GM19324 (cell line): ENCODE measurements at regions not wholly inside any gene's neighbourhood (a gene's known extent, or its start where the extent isn't known, plus 50 kb on each side); places are given as distances from the start of the nearest gene placed in this dataset.
"Not testable (repeated sequence)": the region's sequence is repeated elsewhere in the genome, so short reads cannot be mapped to it uniquely, and the experiment has no call there.

Experiments
- ATAC-seq: cut with Tn5 transposase; IDR thresholded peaks from one replicate; pipeline ENCODE4 v1.9.1; 2021; ENCODE audit warnings: mild to moderate bottlenecking, moderate library complexity; ENCODE audit not compliant: unreplicated experiment, low FRiP score

DNA sequence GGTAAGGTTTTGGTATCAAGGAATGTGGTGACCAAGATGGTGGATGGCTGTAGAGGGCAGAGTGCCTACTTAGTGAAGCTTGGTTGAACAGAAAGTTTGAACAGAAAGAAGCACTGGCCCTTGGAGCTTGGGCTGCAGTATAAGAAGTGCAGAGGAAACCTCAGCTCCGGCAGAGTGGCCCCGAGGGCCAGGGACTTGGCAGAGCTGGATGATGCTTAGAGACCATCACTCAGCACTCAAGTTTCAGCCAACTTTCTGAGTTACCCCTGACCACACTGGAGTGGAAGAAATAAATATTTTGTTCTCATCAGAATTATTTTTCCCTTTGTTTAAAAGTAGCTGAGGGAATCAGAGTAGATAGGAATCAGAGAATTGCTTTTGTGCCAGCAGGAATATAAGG, 336.7 kb downstream of the C7orf25 start:
- no peak for ATAC-seq

DNA sequence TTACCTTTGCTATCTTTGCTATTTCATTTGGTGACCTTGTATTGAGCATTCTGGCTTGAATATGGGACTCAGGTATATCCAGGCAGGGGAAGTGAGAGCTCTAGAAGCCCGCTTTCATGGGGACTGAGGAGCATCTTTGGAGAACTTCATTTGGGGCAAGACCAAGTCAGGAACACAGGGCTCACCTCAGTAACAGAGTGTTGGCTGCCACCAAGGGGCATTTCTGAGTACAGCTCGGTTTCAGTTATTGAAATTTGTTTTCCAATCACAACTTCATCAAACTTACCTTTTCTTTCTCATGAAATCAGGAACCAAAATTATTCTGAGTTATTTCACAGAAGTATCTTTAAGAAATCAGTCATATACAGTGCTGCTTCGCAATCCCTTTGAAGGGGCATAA, 337.2 kb downstream of the C7orf25 start:
- ATAC-seq, result no peak

DNA sequence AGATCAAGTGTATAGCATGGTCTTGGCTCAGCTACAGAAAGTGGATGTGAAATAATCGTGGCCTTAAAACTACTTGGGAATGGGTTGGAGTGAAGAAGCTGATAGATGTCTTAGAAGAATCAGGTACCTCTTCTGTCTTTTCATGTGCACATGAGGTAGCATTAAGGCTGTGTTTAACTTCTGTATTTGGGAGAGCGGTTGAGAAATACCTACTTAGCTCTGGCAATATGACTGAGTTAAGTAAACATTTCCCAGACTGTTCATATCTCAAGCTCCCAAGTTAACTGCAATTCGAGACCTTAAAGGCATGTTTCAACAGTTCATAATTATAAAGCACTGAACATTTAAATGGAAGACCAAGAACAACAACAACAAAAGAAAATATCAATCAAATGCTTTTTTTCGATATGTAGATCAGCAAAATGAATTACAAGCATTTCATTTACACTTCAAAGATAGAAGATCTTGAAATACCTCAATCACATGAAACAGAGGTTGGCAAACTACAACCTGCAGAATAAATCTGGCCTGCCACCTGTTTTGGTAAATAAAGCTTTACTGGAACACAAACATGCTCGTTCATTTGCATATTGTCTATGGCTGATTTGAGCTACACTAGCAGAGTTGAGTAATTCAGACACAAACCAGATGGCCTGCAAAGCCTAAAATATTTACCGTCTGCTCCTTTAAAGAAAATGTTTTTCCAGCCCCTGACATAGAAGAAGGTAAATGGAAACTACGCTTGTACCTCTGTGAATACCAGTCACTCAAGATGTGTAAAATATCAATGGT, 337.1 kb upstream of the GLI3 start:
- no peak for ATAC-seq

DNA sequence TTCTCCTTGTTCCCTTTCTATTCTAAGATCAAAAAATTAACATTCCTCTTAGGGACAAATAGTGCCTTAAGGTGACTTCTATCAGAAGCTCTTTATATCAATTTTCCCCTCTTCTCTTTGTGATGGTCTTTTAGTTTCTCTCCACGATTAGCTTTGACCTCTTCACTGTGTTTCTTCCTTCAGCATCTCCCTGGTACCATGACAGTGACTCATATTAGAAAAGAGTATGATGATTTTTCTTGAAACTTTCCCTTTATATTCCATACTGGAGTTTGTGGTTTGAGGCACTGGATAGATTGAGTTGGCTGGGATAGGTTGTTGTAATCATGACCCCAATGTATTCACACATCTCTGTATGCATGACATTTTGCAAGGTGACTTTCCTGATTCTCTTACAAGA, 335.6 kb upstream of the GLI3 start:
- no peak for ATAC-seq

DNA sequence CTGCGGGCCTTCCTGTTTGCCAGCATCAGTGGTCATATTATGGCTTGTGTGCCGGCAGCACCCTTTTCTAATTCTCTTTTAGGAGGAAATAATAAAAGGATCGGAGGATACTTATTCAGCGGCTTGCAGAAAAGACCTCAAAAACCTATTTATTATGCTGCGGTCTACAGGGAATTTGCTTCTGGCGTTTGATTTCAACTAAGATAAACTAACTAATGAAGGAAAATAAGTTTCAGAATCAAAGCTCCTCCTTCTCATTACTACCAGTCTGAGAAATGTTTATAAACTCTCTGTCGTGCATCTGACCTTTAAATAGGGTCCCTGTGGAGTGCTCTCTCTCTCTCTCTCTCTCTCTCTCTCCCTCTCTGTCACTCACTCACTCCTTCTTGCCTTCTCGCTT, 335.0 kb upstream of the GLI3 start:
- ATAC-seq, result no peak

DNA sequence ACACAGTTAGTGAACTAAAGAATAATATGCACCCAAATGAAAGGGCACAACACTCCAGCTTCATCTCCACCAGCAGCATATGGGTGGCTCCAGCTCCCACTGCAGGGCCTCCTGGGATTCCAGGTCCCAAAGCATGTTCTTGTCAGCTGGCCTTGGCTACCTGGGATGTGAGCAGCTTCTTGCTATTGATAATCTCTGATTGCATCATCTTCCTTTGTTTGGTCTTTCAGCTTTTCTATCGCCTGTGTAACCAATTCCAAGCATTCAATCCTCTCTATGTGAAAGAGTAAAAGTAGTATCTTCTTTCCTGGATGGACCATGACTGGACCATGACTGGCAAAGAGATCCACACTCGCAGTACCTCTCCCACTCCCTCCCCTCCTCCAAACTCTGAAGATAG, 333.9 kb upstream of the GLI3 start:
- ATAC-seq, result no peak

DNA sequence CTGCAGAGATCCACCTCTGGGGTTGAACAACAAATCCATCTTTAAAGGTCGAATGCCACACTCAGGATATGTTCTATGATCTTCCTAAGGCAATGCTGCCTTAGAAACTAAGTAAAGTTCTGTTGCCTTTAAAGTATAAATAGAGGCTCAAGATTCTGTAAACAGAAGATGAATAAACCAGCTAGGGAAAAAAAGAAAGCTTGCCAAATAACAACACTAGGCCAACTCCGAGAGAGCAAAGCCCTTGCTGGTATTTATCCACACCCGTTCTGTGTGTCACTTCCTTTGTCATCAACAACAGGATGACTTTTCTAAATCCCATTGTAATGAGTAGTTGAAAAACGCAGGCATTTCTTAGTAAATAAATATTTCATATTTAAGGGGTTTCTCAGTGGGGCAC, 330.0 kb upstream of the GLI3 start:
- ATAC-seq, result no peak

DNA sequence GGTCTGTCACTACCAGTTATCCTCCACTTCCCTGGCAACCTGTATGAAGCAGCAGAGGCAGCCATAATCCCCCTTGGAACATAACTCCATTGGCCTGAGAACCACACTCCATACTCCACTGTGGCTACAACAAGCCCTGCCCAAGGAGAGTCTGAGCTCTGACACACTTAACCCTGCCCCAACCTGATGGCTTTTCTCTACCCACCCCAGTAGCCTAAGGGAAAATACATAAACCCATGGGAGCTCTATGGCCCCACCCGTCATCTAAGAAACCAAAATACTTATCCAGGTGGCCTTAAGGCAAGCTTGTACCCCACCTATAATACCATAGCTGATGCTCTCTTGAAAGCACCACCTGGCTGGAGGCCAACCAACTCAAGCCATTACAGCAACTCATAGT, 324.8 kb upstream of the GLI3 start:
- ATAC-seq, result no peak

DNA sequence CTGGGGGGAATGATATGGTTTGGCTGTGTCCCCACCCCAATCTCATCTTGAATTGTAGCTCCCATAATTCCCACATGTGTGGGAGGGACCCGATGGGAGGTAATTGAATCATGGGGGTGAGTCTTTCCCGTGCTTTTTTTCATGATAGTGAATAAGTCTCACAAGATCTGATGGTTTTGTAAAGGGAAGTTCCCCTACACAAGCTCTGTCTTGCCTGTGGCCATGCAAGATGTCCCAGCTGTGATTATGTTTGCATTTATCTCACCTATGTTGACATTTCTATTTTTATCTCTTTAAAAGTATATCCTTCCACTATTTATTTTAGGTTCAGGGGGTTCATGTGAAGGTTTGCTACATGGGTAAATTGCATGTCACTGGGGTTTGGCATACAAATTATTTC, 323.9 kb upstream of the GLI3 start:
- ATAC-seq, result no peak

DNA sequence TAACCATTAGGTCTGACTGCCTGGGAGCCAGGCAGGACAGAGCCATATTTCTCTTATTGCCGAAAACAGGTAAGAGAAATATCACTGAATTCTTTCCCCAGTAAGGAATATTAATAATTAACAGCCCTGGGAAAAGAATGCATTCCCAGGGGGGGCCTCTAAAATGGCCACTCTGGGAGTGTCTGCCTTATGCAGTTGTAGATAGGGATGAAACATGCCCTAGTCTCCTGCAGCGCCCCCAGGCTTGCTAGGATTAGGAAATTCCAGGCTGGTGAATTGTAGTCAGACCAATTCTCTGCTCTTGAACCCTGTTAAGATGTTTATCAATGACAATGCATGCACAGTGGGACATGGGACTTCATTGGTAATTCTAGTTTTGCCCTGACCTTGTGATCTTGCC, 317.9 kb upstream of the GLI3 start:
- not testable (repeated sequence) for ATAC-seq

DNA sequence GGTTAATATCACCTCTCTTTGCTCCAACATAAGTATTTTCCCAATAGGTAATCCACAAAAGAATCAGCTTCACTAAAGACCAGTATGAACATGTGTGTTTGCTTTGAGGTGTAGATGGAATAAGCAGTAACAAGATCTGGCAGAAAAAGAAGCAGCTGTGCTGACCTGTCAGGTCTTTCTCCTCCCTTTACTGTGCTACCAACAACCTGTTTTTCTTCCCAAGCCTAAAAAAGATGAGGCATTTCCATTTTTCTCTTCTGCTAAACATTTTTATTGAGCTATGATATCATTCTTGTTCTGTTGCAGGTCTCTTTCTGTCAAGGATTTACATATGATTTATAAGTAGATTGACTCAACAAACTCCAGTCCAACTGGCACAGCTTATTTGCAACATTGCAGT, 315.2 kb upstream of the GLI3 start:
- ATAC-seq, result no peak

DNA sequence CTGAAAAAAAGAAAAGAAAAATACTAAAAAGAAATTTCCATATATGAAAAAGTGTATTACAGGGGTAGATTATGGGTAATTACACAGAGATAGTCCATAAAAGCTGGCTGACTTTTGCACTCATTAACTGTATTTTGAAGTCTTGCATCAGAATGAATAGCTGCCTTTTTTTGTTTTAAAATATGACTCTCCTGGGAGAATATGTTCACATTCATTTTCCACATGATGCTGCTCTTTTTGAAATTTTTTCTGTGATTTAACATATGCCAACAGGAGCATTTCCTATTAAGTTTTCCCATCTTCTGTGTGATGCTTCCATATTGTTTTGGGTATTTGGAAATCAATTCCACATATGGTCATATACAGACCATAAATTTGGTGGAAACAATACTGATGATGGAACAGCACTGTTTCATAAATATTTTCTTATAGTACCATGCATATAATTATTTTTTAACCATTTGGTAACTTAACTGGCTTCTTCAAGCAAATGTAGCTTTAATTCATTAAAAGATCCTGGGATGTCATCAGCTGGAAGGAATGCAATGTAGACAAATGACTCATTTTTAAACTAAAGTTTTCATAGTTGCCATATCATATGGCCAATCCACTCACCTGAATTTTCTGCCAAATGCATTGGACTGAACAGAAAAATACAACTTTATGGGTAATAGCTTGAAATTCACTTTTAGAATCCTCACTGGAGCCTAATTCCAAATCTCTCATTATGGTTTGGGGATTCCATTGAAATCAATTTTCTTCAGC, 313.9 kb upstream of the GLI3 start:
- ATAC-seq, result no peak

DNA sequence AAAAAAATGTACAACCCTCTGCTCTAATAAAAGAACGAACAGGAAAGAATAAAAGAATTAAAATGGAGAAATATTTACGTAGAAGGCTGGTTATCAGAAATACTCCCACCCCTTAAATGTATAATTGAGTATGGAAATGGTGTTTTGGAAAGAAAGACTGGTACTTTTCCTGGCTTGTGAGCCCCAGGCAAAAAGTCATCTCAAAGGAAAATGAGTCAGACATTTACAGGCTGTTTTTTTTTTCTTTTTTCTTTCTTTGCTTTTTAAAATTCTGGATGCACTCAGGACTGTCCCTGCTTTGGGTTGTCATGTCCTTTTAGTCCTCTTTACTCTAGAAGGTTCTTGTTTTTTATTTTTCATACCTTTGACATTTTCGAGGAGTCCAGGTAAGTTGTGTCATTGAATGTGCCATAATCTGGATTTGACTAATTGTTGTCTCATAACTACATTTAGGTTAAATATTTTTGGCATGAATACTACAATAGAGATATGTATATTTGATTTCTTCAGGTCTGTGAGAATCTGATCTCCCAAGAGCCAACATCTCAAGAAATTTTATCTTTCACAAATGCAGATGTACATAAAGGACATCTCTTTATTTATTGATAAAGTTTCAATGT, 313.0 kb upstream of the GLI3 start:
- ATAC-seq, result no peak

DNA sequence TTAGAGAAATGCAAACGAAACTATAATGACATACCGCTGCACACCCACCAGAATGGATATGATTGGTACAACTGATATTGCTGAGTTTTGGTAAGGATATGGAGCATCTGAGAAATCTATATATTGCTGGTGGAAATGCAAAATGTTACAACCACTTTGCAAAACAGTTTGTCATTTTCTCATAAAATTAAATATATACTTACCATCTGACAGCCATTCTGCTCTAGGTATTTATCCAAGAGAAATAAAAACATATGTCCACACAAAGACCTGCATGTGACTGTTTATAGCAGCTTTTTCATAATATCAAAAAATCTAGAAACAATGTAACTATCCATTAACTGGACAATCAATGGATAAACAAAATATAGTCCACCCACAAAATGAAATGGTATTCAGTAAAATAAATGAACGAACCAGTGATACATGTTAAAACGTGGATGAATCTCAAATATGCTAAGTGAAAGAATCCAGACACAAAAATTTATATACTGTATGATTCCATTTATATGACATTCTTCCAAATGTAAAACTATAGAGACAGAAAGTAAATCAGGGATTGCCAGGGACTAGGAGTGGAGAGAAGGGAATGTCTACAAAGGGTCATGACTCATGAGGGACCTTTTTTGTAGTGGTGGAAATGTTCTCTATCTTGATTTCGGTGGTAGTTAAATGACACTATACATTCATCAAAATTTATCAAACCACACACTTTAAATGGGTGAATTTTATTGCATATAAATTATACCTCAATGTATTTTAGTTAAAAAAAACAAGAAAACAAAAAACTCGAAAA, 312.0 kb upstream of the GLI3 start:
- no peak for ATAC-seq

DNA sequence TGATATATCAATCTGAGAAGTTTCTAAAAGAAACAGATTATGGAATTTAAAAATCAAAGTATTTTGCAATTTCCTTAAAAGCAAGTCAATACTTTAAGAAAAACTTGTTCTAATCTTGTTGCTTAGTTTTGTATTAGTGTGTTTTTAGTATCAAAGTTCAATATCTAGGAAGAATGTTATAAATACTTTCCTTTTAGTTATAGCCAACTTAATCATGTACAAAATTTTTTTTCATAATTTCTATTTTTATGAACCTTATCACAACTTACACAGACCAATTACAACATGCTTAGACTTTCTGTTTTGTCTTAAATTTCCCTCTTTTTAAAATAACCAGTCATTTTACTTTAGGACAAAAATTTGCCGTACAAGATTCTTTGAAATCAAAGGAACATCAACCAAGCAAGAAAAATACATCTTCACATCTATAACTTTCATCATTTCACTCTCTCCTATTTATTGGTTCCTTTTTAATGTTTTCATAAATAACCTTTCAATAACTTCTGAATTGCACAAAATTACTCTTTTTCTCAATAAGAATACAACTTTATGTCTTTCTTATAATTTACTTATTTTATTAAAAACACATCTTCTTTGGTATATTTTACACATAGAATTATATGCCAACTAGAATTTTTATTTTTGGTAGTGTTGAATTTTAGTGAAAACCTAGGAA, 308.2 kb upstream of the GLI3 start:
- no peak for ATAC-seq

DNA sequence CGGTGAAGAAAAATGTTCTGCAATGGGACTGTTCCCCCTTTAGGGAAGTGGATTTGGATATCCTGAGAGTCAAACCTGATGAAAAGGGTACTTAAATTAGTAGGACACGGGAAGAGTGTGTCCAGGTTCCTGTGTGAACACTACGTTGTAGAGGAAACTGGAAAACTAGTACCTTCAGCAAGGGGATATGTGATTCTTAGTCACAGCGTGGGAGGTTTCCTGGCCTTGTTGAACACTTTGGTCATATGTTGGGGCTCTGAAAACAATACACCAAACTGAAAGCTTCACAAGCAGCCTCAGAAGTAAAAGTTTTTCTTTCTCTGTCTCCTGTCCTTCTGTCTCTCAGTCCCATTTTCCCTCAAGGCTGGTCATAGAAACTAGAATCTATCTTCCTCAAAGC, 306.9 kb upstream of the GLI3 start:
- ATAC-seq, result no peak

DNA sequence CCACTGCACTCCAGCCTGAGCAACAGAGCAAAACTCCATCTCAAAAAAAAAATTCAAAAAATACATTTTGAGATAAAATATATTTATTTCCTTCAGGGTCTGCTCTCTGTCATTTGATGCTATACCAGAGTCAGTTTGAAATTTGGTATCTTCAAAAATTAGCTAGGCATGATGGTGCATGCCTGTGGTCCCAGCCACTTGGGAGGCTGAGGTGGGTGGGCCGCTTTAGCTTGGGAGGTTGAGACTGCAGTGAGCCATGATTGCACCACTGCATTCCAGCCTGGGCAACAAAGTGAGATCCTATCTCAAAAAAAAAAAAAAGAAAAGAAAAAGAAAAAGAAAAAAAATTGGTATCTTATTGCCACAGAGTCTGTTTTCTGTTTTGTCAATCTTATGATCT, 305.4 kb upstream of the GLI3 start:
- ATAC-seq, result not testable (repeated sequence)

DNA sequence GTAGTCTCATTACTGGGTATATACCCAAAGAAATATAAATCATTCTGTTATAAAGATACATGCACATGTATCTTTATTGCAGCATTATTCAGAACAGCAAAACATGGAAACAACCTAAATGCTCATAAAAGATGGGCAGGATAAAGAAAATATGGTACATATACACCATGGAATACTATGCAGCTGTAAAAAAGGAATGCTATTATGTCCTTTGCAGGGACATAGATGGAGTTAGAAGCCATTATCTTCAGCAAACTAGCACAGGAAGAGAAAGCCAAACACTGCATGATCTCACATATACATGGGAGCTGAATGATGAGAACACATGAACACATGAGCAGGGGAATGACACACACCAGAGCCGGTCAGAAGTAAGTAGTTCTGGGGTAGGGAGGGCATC, 297.4 kb upstream of the GLI3 start:
- no peak for ATAC-seq

DNA sequence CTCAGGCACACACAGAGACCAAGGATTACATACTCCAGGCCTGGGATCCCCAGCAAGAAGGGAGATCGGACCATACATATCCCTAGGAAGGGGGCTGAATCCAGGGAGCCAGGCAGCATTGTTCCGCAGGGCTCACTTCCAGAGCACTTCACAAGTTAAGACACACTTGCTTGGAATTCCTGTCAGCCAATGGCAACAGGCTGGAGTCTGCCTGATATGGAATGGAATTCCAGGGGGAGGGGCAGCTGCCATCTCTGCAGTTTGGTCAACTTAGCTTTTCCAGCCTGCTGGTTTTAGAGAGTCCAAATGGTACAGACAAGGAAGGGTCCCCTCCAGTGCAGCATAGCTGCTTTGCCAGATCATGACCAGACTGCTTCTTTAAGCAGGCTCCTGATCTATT, 290.0 kb upstream of the GLI3 start:
- ATAC-seq, result no peak

DNA sequence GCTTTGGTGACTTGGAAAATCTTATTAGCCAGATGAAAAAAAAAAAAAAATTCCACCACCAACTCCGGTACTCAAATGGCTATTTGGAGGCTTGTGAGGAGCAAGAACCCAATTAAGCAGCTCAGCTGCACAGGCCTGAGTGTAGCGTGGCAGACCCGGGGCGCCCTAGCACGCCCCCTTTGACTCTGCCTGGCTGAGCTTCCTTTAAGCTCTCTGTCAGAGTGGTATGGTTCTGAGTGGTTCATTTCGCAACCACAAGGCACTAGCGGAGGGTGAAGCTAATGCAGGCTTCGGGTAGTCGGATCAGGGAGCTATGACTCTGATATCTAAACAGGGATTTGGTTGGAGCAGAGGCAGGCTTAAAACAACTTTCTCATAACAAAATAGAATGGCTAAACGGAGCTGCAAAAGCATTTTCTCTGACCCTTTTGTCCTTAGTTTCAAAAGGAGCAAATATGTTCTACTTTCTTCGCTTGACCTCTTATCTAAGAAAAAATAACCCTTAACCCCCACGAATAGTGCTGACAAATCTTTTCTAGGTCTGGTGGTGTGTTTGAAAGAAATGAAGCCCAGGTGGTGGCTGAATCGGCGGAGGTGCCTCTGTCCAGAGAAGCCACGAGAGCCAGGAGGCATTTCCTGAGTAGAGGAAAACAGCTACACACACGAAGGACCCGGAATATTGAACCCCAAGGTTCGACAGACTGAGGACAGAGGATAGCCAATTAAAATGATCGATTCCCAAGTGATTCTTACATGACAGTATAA, 285.4 kb upstream of the GLI3 start:
- no peak for ATAC-seq
